ENCODE measurements at regions not wholly inside any gene's neighbourhood (a gene's known extent, or its start where the extent isn't known, plus 50 kb on each side); places are given as distances from the start of the nearest gene placed in this dataset.

- DNase-seq (ENCODE audit: low read depth), result no peak
Observed at GRCh38 chr4:102440498-102440897, 60.7 kb upstream of the NFKB1 start.

- DNase-seq (ENCODE audit: low read depth), result no peak
Observed at GRCh38 chr4:102441978-102442911, 58.9 kb upstream of the NFKB1 start.

- no peak for DNase-seq (ENCODE audit: low read depth)
Observed at GRCh38 chr4:102444752-102445151, 56.4 kb upstream of the NFKB1 start.

GRCh38 chr4:102445213-102445612 is 55.9 kb upstream of the NFKB1 start:
- DNase-seq (ENCODE audit: low read depth), result no peak

- no peak for DNase-seq (ENCODE audit: low read depth)
Observed at GRCh38 chr4:102447413-102447812, 53.7 kb upstream of the NFKB1 start.

GRCh38 chr4:102449751-102450352 is 51.3 kb upstream of the NFKB1 start:
- DNase-seq (ENCODE audit: low read depth), result peak; percentile 66

GRCh38 chr4:102451266-102451665 is 49.9 kb upstream of the NFKB1 start:
- DNase-seq (ENCODE audit: low read depth), result no peak

Measured in LHCN-M2 (cell line).